SK-N-SH treated with all-trans-retinoic acid at 6 μM for 48 hours (cell line): ENCODE measurements at regions not wholly inside any gene's neighbourhood (a gene's known extent, or its start where the extent isn't known, plus 50 kb on each side); places are given as distances from the start of the nearest gene placed in this dataset.

Experiments used
- ATAC-seq: fragments of 200-7000 bp; cut with Tn5 transposase; 3 replicates; pipeline ENCODE4 v1.9.1; 2020; ENCODE audit warnings: mild to moderate bottlenecking, moderate library complexity
- ARNTL ChIP-seq: fragments of 450-650 bp; formaldehyde crosslinking; IDR thresholded peaks from 2 replicates; pipeline ENCODE4 v1.5.0; 2020; ENCODE audit warnings: low read depth, mild to moderate bottlenecking, moderate library complexity, borderline replicate concordance
- BACH2 ChIP-seq: fragments of 250-450 bp; sonication (Bioruptor Pico); IDR thresholded peaks from 2 replicates; pipeline ENCODE4 v1.9.0; 2021; ENCODE audit warnings: mild to moderate bottlenecking, borderline replicate concordance
- CSDC2 ChIP-seq: fragments of 250-450 bp; sonication (Bioruptor Pico); IDR thresholded peaks from 2 replicates; pipeline ENCODE4 v1.5.0; 2020; ENCODE audit warnings: mild to moderate bottlenecking, moderate library complexity
- CSRNP3 ChIP-seq: fragments of 250-450 bp; sonication (Bioruptor Pico); IDR thresholded peaks from 2 replicates; pipeline ENCODE4 v1.5.1; 2021; ENCODE audit warnings: mild to moderate bottlenecking, moderate library complexity
- ESRRG ChIP-seq: fragments of 250-450 bp; sonication (Bioruptor Pico); IDR thresholded peaks from 2 replicates; pipeline ENCODE4 v1.6.1; 2021; ENCODE audit warnings: mild to moderate bottlenecking
- GLIS3 ChIP-seq: fragments of 250-450 bp; sonication (Bioruptor Pico); IDR thresholded peaks from 2 replicates; pipeline ENCODE4 v1.5.0; 2020; ENCODE audit warnings: mild to moderate bottlenecking, moderate library complexity
- ISL1 ChIP-seq: fragments of 250-450 bp; sonication (Bioruptor Pico); IDR thresholded peaks from 2 replicates; pipeline ENCODE4 v2.1.2; 2022; ENCODE audit warnings: mild to moderate bottlenecking, moderate library complexity
- PATZ1 ChIP-seq: fragments of 250-450 bp; sonication (Bioruptor Pico); IDR thresholded peaks from 2 replicates; pipeline ENCODE4 v1.8.0; 2020; ENCODE audit warnings: mild to moderate bottlenecking, moderate library complexity, borderline replicate concordance
- POU6F1 ChIP-seq: fragments of 250-450 bp; sonication (Bioruptor Pico); IDR thresholded peaks from 2 replicates; pipeline ENCODE4 v1.8.0; 2021; ENCODE audit warnings: low read depth, mild to moderate bottlenecking, moderate library complexity, borderline replicate concordance
- PPARA ChIP-seq: fragments of 250-450 bp; sonication (Bioruptor Pico); IDR thresholded peaks from 2 replicates; pipeline ENCODE4 v1.5.0; 2020; ENCODE audit warnings: mild to moderate bottlenecking, borderline replicate concordance
- RARB ChIP-seq: fragments of 250-450 bp; sonication (Bioruptor Pico); IDR thresholded peaks from 2 replicates; pipeline ENCODE4 v1.8.0; 2021; ENCODE audit warnings: mild to moderate bottlenecking, moderate library complexity
- SNAI2 ChIP-seq: fragments of 250-450 bp; sonication (Bioruptor Pico); IDR thresholded peaks from 2 replicates; pipeline ENCODE4 v1.5.0; 2020; ENCODE audit warnings: mild to moderate bottlenecking, moderate library complexity
- TCF4 ChIP-seq: fragments of 250-450 bp; sonication (Bioruptor Pico); IDR thresholded peaks from 2 replicates; pipeline ENCODE4 v1.8.0; 2021; ENCODE audit warnings: mild to moderate bottlenecking, moderate library complexity, borderline replicate concordance
- TOX ChIP-seq: fragments of 250-450 bp; sonication (Bioruptor Pico); IDR thresholded peaks from 2 replicates; pipeline ENCODE4 v1.8.0; 2021; ENCODE audit warnings: mild to moderate bottlenecking, moderate library complexity, borderline replicate concordance
- TSHZ2 ChIP-seq: fragments of 250-450 bp; sonication (Bioruptor Pico); IDR thresholded peaks from 2 replicates; pipeline ENCODE4 v1.5.0; 2020; ENCODE audit warnings: mild to moderate bottlenecking, moderate library complexity
- ZC3H10 ChIP-seq: fragments of 250-450 bp; sonication (Bioruptor Pico); IDR thresholded peaks from 2 replicates; pipeline ENCODE4 v1.5.1; 2021; ENCODE audit warnings: mild to moderate bottlenecking, moderate library complexity
- ZFP3 ChIP-seq: fragments of 250-450 bp; sonication (Bioruptor Pico); IDR thresholded peaks from 2 replicates; pipeline ENCODE4 v1.5.0; 2020; ENCODE audit warnings: mild to moderate bottlenecking, moderate library complexity
- ZFP30 ChIP-seq: fragments of 450-650 bp; formaldehyde crosslinking; IDR thresholded peaks from 2 replicates; pipeline ENCODE4 v1.5.0; 2022; ENCODE audit warnings: mild to moderate bottlenecking, moderate library complexity
- ZNF565 ChIP-seq: fragments of 450-650 bp; formaldehyde crosslinking; conservative IDR thresholded peaks from 2 replicates; pipeline ENCODE4 v1.5.0; 2020; ENCODE audit warnings: low read depth, mild to moderate bottlenecking, moderate library complexity
- ZNF70 ChIP-seq: fragments of 450-650 bp; formaldehyde crosslinking; IDR thresholded peaks from 2 replicates; pipeline ENCODE4 v1.5.0; 2020; ENCODE audit warnings: mild to moderate bottlenecking, moderate library complexity
- ZNF8 ChIP-seq: fragments of 450-650 bp; formaldehyde crosslinking; IDR thresholded peaks from 2 replicates; pipeline ENCODE4 v1.5.0; 2020; ENCODE audit warnings: mild to moderate bottlenecking, moderate library complexity

- TF ChIP-seq SNAI2 (CRISPR knock-in tag) (no peak), ZNF70 (CRISPR knock-in tag) (no peak), ZFP3 (no peak), CSDC2 (CRISPR knock-in tag) (no peak), PPARA (CRISPR knock-in tag) (no peak), ZFP30 (CRISPR knock-in tag) (no peak), GLIS3 (CRISPR knock-in tag) (no peak), ZC3H10 (CRISPR knock-in tag) (no peak)
Measured at GRCh38 chr9:82808478-82808877, 254.5 kb downstream of the RASEF start (continued).

- TF ChIP-seq ZFP30 (CRISPR knock-in tag) (no peak), ZFP3 (0 out of 2 replicates have a peak, but pooled peaks have one; percentile 13), ISL1 (CRISPR knock-in tag) (0 out of 2 replicates have a peak, but pooled peaks have one; percentile 11)
- ATAC-seq: no peak
Measured at GRCh38 chr9:82810915-82811314, 252.0 kb downstream of the RASEF start.

GRCh38 chr9:82819260-82819659, 243.7 kb downstream of the RASEF start:
- no peak for ATAC-seq
- TF ChIP-seq BACH2 (CRISPR knock-in tag) (no peak), TOX (no peak), TCF4 (CRISPR knock-in tag) (no peak), ZC3H10 (CRISPR knock-in tag) (no peak)
- TF ChIP-seq, all 23 proteins: peak for 0

- no peak for ATAC-seq
- no peak for TF ChIP-seq RARB (CRISPR knock-in tag)
- TF ChIP-seq CSDC2 (CRISPR knock-in tag): no peak
- no peak for TF ChIP-seq TCF4 (CRISPR knock-in tag)
- no peak for TF ChIP-seq ESRRG (CRISPR knock-in tag)
- no peak for TF ChIP-seq PATZ1
- no peak for TF ChIP-seq ZFP30 (CRISPR knock-in tag)
- no peak for TF ChIP-seq TSHZ2 (CRISPR knock-in tag)
- TF ChIP-seq BACH2 (CRISPR knock-in tag): no peak
- no peak for TF ChIP-seq ZNF8 (CRISPR knock-in tag)
- no peak for TF ChIP-seq SNAI2 (CRISPR knock-in tag)
- no peak for TF ChIP-seq ARNTL
- no peak for TF ChIP-seq ZNF70 (CRISPR knock-in tag)
- TF ChIP-seq CSRNP3 (CRISPR knock-in tag): no peak
- TF ChIP-seq ZC3H10 (CRISPR knock-in tag): no peak
- TF ChIP-seq GLIS3 (CRISPR knock-in tag): no peak
- TF ChIP-seq PPARA (CRISPR knock-in tag): no peak
- TF ChIP-seq POU6F1: no peak
- TF ChIP-seq ZNF565 (CRISPR knock-in tag): no peak
- no peak for TF ChIP-seq ZFP3
- no peak for TF ChIP-seq ISL1 (CRISPR knock-in tag)
Measured at GRCh38 chr9:82820186-82820585, 242.8 kb downstream of the RASEF start.
